ENCODE measurements at regions not wholly inside any gene's neighbourhood (a gene's known extent, or its start where the extent isn't known, plus 50 kb on each side); places are given as distances from the start of the nearest gene placed in this dataset.

- ATAC-seq = no peak
Observed at GRCh38 chr5:144918371-144918770, 747.7 kb downstream of the KCTD16 start.

GRCh38 chr5:144915452-144915851 lies 744.8 kb downstream of the KCTD16 start:
- no peak for ATAC-seq

GRCh38 chr5:144913661-144914060 lies 743.0 kb downstream of the KCTD16 start:
- no peak for ATAC-seq

DNA sequence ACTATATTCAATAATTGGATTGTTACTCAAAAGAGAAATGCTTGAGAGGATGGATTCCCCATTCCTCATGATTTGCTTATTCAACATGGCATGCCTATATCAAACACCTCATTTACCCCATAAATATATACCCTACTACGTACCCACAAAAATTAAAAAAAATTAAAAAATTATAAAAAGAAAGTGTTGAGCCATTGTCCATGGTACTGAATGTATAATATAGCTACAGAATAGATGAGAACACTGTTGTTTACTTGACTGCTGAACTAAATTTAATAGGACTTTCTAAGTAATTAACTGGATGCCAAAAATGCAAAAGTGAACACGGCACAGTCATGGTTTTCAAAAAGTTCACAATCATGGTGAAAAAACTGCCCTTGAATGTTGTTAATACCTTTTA lies 725.8 kb downstream of the KCTD16 start:
- no peak for ATAC-seq

DNA sequence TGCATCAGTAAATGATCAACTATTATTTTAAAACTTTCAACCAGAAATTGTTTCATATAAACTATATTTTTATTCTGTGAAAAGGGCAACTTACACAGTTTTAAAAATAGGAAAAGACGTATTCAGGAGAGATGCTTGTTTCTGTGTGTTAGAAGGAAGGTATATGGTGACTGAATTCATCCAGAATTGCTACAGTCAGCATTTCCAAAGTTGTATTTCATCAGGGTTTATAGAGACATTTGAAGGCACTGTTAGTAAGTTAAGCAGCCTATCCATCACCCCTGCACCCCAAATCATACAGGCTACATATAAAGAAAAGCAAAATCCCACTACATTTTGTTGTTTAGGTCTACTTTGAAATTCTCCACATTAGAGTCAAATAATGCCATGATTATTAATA lies 716.0 kb downstream of the KCTD16 start:
- ATAC-seq = no peak

GRCh38 chr5:144882739-144883283 lies 712.1 kb downstream of the KCTD16 start:
- no peak for ATAC-seq

- ATAC-seq = no peak
Observed at GRCh38 chr5:144880513-144880912, 709.8 kb downstream of the KCTD16 start.

DNA sequence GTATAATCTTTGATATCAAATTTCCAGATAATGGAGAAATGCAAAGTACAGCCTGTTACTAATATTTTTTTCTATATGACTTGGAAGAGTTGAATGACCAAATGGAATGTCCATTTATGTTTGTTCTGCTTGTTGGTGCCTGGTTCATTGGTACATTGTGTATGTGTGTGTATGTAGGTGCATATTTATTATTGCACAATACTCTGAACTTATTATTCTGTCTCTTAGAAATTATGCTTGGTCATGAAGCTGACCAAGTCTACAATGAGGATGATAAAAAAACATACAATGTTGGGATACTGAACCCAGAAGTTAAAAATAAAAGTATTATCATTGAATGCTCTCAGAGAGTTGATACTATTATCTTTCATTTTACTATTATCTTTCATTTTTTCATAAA lies 706.3 kb downstream of the KCTD16 start:
- no peak for ATAC-seq

DNA sequence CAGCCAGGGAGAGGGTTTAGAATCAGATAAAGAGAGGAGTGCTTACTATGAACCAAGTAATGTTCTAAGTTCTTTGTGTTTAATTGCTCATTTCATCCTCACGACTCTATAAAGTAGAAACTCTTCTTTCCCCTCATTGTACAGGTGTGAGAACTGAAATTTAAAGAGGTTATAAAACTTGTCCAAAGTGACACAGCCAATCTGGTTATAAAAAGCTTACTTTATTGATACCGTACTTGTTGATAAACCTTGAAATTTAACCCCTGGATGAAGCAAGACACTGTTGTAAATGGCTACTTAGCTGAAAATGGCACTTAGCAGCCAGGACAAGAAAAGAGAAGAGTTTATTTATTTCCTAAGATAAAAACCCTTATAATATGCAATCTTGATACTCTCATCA lies 702.4 kb downstream of the KCTD16 start:
- no peak for ATAC-seq

DNA sequence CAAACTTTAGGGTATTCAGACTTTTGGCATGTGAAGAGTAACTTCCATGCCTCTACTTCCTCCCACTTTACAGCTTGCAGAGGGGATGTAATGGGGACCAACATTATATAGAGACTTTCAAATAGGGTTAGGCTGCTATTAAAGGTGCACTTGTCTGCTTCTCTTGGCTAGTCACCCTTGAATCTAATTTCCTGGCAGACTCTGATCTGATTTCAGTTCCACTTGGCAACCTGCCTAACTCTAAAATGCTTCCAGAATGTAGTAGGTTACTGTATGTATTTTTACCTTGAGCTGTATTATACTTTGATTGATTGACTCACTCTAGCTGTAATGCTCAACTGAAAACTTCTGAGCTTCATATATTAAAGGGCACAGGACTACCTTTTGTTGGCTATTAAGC lies 693.4 kb downstream of the KCTD16 start:
- no peak for ATAC-seq

- ATAC-seq = no peak
Observed at GRCh38 chr5:144857454-144857853, 686.8 kb downstream of the KCTD16 start.

GRCh38 chr5:144844086-144844485 lies 673.4 kb downstream of the KCTD16 start:
- ATAC-seq = no peak

DNA sequence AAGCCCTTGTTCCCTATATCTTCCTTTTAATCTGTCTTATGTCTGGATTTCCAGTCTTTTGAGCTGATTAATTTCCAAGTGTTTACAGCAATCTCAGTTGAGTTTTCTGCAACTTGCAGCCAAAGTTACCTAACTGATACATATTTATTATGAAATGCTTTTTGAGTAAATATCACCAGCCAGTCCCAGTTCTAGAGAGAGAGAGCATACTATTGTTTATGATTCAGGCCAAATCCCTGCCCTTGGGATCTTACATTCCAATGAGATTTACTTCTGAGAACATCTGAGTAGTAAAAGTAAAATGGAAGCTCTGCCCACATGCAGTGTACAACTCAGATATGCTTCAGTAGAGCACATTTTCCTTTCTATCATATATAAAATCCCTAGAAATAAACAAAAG lies 661.7 kb downstream of the KCTD16 start:
- ATAC-seq = no peak

DNA sequence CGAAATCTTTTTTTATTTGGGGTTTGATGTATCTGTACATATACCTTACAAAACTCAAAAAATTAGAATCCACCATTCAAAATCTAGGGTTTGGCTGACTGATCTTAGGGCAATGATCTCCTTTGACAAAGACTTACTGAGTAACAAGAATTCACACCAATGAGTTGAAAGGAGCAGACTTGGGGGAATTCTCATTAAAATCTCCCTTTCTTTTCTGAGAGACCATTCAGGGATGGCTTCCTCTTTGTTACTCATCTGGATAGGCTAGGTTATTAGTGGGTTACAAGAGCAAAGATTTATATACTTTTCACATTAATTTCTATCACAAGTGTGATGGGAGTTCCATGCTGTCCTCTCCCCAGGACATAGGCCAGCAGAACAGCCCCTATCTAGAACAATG lies 661.0 kb downstream of the KCTD16 start:
- no peak for ATAC-seq

- ATAC-seq = no peak
Observed at GRCh38 chr5:144822503-144822902, 651.8 kb downstream of the KCTD16 start.

DNA sequence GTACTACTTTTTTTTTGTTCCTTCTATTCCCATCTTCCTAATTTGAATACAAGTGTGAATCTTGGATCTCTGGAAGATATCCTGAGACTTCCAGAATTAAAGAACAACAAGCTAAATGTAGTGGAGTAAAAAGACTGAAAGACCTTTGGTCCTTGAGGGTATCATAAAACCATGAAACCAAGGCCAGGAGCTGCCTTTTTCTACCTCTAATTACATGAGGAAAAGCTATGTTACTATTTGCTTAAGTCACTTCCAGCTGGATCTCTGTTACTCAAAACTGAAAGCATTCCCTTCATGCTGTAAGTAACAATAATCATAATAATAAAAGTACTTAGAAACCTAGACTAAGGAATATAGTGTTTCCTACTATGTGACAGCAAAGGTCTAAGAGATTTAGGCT lies 649.6 kb downstream of the KCTD16 start:
- no peak for ATAC-seq

- no peak for ATAC-seq
Observed at GRCh38 chr5:144815131-144815530, 644.5 kb downstream of the KCTD16 start.

GRCh38 chr5:144812763-144813162 lies 642.1 kb downstream of the KCTD16 start:
- ATAC-seq = no peak

DNA sequence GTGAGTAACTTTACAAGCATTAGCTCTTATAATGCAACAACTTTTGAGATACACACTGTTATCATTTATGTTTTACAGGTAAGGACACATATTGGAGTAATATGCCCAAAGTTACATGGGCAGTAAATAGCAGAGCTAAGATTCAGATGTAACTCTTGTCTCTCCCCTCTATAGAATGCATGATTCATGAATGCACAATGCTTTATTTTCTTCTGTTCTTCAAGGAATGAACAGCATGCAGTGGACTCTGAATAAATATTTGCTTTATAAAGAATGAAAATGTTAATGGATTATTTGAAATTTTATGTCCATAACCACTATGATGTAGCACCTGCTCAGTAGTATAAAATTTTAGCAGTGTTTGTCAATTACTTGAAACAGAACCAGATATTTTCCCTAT lies 629.5 kb downstream of the KCTD16 start:
- no peak for ATAC-seq

GRCh38 chr5:144798595-144798994 lies 627.9 kb downstream of the KCTD16 start:
- ATAC-seq = no peak

- no peak for ATAC-seq
Observed at GRCh38 chr5:144794922-144795321, 624.2 kb downstream of the KCTD16 start.

DNA sequence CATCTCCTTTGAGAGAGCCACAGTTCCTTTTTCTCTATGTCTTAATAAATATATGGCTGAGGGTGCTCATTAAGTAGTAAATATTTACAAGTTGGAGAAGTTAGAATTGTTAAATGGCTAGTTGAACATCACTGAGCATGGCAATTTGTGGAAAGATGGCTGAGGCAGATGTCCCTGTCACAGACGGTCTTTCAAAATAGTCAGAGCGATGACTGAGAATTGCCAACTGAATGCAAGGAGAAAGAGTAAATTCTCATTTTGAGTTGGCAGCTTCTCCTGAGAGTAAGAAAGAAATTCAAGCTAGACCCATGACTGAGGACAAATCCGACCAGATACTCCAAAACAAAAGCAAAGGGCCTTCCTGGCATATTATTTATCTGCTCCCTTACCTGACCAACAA lies 617.9 kb downstream of the KCTD16 start:
- no peak for ATAC-seq

GRCh38 chr5:144788046-144788445 lies 617.4 kb downstream of the KCTD16 start:
- no peak for ATAC-seq

- no peak for ATAC-seq
Observed at GRCh38 chr5:144779368-144779767, 608.7 kb downstream of the KCTD16 start.

DNA sequence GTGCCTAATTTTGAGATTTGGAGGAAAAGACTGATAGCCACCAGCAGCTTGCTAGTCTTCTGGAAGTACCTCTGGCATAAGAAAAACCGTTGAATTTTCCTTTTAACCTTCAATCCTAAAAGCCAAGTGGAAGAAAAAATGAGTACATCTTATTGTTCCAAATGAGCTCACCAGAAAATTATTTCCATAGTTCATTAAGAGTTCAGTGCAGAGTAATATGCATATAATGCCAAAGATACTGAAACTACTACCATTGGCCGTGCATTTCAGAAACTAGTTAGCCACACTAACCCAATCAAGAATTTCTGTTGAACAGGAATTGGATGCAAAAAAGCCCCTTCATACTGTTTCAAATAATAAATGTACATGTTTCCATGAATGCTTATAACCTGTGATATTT lies 607.9 kb downstream of the KCTD16 start:
- ATAC-seq = no peak

DNA sequence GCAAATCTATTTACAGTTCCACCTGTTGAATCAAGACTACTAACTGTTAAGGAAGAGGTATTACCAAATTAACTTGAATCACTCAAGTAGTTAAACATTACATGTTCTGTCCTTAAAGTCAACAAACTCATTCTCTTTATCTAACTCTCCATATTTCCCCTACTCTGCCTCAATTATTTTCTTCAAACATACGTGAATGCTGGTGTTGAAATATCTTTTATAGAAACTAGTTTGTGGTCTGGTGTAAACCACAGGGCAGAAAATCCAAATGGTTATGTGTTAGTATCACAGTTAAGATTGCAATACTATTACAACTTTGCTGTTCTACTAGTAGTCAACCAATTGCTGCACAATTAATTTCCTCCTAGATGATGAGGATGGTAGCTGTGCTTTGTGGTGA lies 603.5 kb downstream of the KCTD16 start:
- ATAC-seq = no peak
